B cell (primary cell): ENCODE measurements at regions not wholly inside any gene's neighbourhood (a gene's known extent, or its start where the extent isn't known, plus 50 kb on each side); places are given as distances from the start of the nearest gene placed in this dataset.

ENCODE experiments used
- CTCF ChIP-seq: fragments of 200-600 bp; IDR thresholded peaks from one replicate; pipeline ENCODE4 v1.8.0; 2022; ENCODE audit warnings: antibody characterized with exemption, mild to moderate bottlenecking
- EZH2 ChIP-seq: IDR thresholded peaks from 2 replicates; pipeline ENCODE4 v1.6.1; 2012; ENCODE audit warnings: borderline replicate concordance, low read depth, mild to moderate bottlenecking, moderate library complexity, low read length; ENCODE audit not compliant: insufficient read depth, poor library complexity, severe bottlenecking

GRCh38 chr3:145259166-145259880, 901.7 kb downstream of the PLOD2 start:
- no peak for TF ChIP-seq CTCF
- TF ChIP-seq EZH2: no peak
